BE2C (cell line): ENCODE measurements at regions not wholly inside any gene's neighbourhood (a gene's known extent, or its start where the extent isn't known, plus 50 kb on each side); places are given as distances from the start of the nearest gene placed in this dataset.

ENCODE experiments used
- DNase-seq: peaks from one replicate; pipeline ENCODE4 v3.0.0-alpha.2; 2020
- H3K27me3 ChIP-seq: fragments of 250-450 bp; sonication (Bioruptor Pico); 2 replicates; pipeline ENCODE4 v1.5.1; 2020; ENCODE audit warnings: mild to moderate bottlenecking
- H3K36me3 ChIP-seq: fragments of 250-450 bp; sonication (Bioruptor Pico); 2 replicates; pipeline ENCODE4 v1.5.1; 2020; ENCODE audit warnings: mild to moderate bottlenecking
- H3K4me1 ChIP-seq: fragments of 250-450 bp; sonication (Bioruptor Pico); 2 replicates; pipeline ENCODE4 v1.5.1; 2020
- H3K4me3 ChIP-seq: 2 replicates; pipeline ENCODE4 v1.5.1; 2011; ENCODE audit warnings: low read depth, low read length
- H3K9me3 ChIP-seq: fragments of 250-450 bp; sonication (Bioruptor Pico); 2 replicates; pipeline ENCODE4 v1.5.1; 2020
- CTCF ChIP-seq: IDR thresholded peaks from 2 replicates; pipeline ENCODE4 v1.5.1; 2012; ENCODE audit warnings: mild to moderate bottlenecking, low read depth, low read length

GRCh38 chr17:71283486-71283885 lies 837.3 kb upstream of the SOX9 start:
- DNase-seq, result no peak
- Histone ChIP-seq H3K36me3 (no peaks in the 10 kb centered on the region), H3K4me1 (no peaks in the 10 kb centered on the region), H3K27me3 (no peaks in the 10 kb centered on the region), H3K9me3 (no peaks in the 10 kb centered on the region), H3K4me3 (no peak overlapping the region)
- TF ChIP-seq CTCF, result no peak

GRCh38 chr17:71284032-71284755 lies 836.6 kb upstream of the SOX9 start:
- Histone ChIP-seq H3K27me3 (no peaks in the 10 kb centered on the region), H3K4me1 (no peaks in the 10 kb centered on the region), H3K9me3 (no peaks in the 10 kb centered on the region), H3K36me3 (no peaks in the 10 kb centered on the region), H3K4me3 (no peak overlapping the region)
- no peak for TF ChIP-seq CTCF
- no peak for DNase-seq

- no peak for DNase-seq
- Histone ChIP-seq H3K27me3 (no peaks in the 10 kb centered on the region), H3K36me3 (no peaks in the 10 kb centered on the region), H3K4me3 (no peak overlapping the region), H3K9me3 (no peaks in the 10 kb centered on the region), H3K4me1 (no peaks in the 10 kb centered on the region)
- TF ChIP-seq CTCF, result no peak
Observed at GRCh38 chr17:71286625-71287024, 834.2 kb upstream of the SOX9 start.

- H3K36me3 ChIP-seq, result no peaks in the 10 kb centered on the region
- H3K9me3 ChIP-seq, result no peaks in the 10 kb centered on the region
- H3K27me3 ChIP-seq, result no peaks in the 10 kb centered on the region
- H3K4me3 ChIP-seq, result peak overlapping the region; percentile 13; the same call in 1 of the 2 replicates
- H3K4me1 ChIP-seq, result no peaks in the 10 kb centered on the region
- TF ChIP-seq CTCF, result no peak
- no peak for DNase-seq
Observed at GRCh38 chr17:71287071-71287823, 833.6 kb upstream of the SOX9 start.

- no peak for TF ChIP-seq CTCF
- Histone ChIP-seq H3K4me1 (no peaks in the 10 kb centered on the region), H3K4me3 (no peak overlapping the region), H3K9me3 (no peaks in the 10 kb centered on the region), H3K36me3 (no peaks in the 10 kb centered on the region), H3K27me3 (no peaks in the 10 kb centered on the region)
- no peak for DNase-seq
Observed at GRCh38 chr17:71292006-71292405, 828.8 kb upstream of the SOX9 start.

- TF ChIP-seq CTCF, result no peak
- Histone ChIP-seq H3K9me3 (no peaks in the 10 kb centered on the region), H3K27me3 (no peaks in the 10 kb centered on the region), H3K36me3 (no peaks in the 10 kb centered on the region), H3K4me1 (no peaks in the 10 kb centered on the region), H3K4me3 (no peak overlapping the region)
- no peak for DNase-seq
Observed at GRCh38 chr17:71296005-71296404, 824.8 kb upstream of the SOX9 start.
